Stimulated activated CD4-positive, alpha-beta T cell treated with anti-CD3 and anti-CD28 coated beads, TNF-alpha, amount 100 ng/mL, for 48 hours (primary cell): ENCODE measurements at regions not wholly inside any gene's neighbourhood (a gene's known extent, or its start where the extent isn't known, plus 50 kb on each side); places are given as distances from the start of the nearest gene placed in this dataset.

Experiments
- DNase-seq, 3 donors: peaks; one replicate each; pipeline ENCODE4 v3.0.0-alpha.2; 2020; ENCODE audit warnings: low read depth in 3 of 3

- no peak for DNase-seq
Measured at GRCh38 chr2:34317797-34318196, 718.7 kb upstream of the FAM98A start.

- DNase-seq: no peak
Measured at GRCh38 chr2:34316788-34317187, 717.7 kb upstream of the FAM98A start.

GRCh38 chr2:34311816-34312215 is 712.7 kb upstream of the FAM98A start:
- DNase-seq: no peak

GRCh38 chr2:34308140-34308539 is 709.0 kb upstream of the FAM98A start:
- no peak for DNase-seq

DNA sequence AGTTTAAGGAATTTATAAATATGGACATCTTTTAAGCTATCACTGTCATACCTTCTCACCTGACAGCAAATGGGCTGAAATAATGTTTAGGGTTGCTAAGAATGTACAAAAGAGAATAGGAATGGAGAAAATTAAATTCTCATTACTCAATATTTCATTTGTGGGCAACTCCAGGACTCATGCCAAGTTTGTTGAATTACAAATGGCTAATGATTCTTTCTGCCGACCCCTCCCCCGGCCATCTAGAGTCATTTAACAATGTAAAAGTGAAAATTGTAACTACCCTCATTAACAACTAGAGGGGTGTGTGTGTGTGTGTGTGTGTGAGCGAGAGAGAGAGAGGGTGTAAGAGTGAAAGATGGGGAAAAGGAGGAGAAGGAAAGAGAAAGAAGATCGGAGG is 708.5 kb upstream of the FAM98A start:
- DNase-seq: no peak

GRCh38 chr2:34306745-34307144 is 707.6 kb upstream of the FAM98A start:
- DNase-seq: no peak

DNA sequence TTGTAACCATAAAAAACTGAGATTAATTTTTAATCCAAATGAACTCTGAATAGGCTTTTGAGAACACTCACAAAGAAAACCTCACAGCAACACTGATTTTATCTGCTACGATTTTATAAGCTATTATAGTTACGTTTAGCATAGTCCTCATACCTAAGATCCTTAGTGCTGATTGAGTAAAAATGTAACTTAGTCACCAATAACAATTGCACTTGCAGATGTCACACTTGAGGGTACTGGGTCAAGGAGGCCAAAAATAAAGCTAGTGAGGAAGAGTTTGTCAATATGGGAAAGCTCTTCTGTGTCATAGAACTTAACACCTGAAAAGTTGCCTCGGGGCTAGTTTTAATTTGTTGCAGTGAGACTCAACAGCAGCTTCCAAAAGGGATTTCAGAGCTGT is 706.5 kb upstream of the FAM98A start:
- DNase-seq: no peak

GRCh38 chr2:34294961-34295360 is 695.9 kb upstream of the FAM98A start:
- DNase-seq: no peak

- DNase-seq: no peak
Measured at GRCh38 chr2:34291076-34291475, 692.0 kb upstream of the FAM98A start.

DNA sequence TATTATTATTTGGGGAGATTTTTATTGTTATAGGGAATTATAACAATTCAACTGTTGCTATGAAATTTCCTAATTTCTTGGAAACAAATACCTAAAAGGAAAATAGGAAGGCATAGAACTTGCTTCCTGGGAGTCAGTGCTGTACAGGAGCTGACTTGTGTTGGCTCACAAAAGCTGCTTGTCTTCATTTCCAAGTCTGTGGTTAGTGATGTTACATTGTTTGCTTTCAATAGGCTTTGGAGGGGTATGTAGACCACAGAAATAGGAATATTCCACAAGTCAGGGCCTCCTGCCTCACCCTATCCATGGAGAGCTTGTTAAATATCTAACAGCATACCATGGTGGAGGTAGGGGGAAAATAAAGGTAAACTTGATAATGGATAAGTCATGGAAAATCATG is 688.9 kb upstream of the FAM98A start:
- no peak for DNase-seq

GRCh38 chr2:34280606-34281005 is 681.5 kb upstream of the FAM98A start:
- DNase-seq: no peak

- no peak for DNase-seq
Measured at GRCh38 chr2:34266908-34267697, 668.0 kb upstream of the FAM98A start.

- DNase-seq: no peak
Measured at GRCh38 chr2:34261701-34262100, 662.6 kb upstream of the FAM98A start.

DNA sequence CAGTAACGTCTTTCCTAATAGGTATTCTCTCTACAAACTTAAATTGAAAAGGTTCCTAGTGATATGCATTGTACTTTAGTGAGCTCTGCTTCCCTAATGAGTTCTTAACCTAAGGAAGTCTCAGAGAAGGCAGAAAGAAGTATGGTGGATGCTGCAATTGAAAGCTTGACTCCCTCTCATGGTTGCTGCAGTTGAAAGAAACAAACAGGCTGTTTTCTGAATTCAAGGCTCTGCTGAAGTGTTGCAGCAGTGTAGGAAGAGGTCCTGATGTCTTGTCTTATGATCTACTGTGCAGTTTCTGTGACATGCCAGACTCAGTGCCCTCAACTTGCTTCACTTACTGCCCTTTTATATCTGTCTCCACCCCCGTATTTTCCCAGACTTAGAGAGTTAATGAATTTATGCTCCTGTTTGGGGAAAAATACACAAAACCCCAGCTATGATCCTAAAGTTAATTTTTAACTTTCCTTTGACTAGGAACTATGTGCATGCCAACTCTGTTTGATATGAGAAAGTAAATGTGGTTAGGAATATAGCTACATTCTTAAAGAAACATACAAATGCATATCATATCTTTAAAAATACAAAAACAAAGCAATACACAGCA is 655.3 kb upstream of the FAM98A start:
- DNase-seq: no peak

DNA sequence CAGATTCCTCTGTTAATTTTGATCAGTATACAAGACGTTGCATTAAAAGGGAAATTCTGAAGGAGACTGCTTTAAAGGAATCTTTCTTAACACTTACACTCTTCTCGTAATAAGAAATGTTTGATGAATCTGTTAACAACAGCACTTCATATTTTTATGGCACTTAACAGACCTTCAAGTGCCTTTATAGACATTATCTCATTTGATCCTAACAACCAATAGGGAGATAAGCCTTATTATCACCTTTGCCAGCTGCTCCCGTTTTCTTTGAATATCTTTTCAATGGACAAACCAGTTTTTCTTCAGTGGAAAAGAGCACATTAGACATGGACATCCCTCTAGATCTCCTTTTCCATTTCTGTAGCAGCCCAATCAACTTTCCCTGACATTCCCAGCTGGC is 653.0 kb upstream of the FAM98A start:
- DNase-seq: no peak

- no peak for DNase-seq
Measured at GRCh38 chr2:34251578-34251977, 652.5 kb upstream of the FAM98A start.

DNA sequence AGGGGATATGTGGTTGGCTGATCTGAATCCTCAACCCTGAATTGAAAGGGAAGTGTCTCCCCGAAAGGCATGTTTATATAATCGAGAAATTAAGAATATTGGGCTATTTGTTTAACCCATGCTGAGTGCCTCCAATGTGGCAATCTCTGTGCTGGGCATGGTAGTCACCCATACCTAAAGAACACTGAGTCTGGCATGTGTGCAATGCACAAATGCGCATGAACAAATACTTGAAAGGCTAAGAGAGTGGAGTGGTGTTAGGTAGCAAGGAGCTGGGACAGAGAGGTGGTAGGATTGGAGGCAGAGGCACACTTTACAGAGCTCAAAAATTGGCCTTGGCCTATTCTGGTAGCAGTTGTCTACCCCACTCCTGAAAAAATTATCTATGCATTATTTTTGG is 645.1 kb upstream of the FAM98A start:
- no peak for DNase-seq

DNA sequence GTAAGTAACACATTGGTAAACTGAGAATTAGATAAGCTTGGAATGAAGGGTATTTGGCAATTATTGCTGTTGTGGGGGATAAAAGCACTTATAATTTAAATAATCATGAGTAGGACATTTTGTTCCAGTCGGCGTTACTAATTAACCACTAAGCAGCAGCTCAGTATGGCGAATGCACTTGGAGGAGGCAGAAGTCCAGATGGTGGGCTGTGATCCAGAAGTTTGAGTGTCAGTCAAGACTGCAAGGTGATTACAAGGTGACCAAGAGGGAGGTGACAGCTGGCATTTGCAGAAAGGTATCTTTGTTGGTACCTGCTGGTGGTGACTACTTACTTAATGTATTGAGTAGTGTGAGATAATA is 643.6 kb upstream of the FAM98A start:
- no peak for DNase-seq

DNA sequence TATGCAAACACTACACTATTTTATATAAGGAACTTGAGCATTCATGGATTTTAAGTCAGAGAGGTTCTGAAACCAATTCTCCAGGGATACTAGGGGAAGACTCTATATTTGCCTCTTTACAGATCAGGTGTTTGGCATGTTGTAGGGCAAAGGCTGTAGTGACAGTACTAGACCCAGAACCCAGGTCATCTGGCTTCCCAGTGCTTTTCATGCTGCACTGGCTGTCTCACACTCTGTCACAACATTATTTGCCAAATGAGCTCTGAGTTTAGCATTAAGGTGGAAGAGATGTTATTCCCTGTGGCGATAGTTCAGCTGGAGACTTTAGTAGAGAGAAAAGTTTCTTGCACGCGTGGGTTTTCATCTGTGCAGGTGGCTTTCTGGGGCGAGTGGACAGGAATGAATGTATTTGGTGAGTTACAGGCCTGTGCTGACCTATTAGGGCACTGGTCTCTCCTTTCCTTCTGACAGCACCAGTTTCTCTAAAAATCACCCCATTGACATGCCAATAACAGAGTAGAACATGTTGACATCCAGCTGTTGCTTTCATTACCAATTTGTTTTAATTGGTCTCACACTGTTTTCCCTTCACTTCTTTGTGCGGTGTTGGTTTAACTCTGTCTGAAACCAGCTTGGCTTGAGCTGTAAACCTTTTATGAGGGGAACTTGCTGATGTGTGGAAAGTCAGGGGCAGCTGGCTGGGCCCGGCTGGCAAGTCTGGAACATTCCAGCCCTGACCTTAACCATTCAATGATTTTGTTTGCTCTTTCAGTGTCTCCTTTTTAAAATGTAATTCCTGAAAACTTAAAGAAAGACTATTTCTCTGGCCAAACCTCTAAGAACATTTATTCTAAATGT is 643.0 kb upstream of the FAM98A start:
- no peak for DNase-seq

DNA sequence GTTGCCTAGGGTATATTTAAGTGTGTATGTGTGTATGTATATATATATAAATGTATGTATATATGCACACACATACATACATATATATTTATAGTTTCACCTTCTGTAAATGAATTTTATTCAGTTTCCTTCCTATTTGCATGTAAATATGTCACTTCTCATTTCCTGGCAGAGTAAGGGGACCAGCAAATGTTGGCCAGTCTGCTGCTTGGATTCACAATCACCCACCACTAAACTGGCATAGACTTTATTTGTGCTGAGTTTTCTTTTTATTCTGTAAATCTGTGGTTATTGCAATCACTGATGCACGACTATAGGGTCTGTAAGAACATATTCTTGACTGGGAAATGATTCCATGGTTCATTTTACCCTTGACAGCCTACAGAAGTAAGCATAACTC is 640.4 kb upstream of the FAM98A start:
- no peak for DNase-seq

DNA sequence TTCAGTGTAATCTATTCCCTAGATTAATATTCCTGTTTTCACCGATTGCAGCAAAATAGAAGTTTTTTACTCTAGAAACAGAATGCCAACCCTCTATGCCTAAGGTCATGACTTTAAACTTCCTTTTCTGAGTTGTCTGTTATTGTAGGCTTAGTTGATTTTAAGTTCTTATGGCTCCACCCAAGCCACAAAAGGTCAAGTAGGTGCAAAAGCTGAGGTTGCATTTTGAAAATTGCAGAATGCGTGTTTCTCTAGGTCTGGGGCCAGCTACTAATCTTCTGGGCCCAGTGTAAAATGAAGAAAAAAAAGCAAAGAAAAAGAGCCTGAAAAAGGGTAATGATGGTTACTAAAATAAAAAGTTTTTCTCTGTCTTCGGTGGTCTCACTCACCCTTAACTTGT is 635.7 kb upstream of the FAM98A start:
- DNase-seq: no peak

GRCh38 chr2:34229998-34230397 is 630.9 kb upstream of the FAM98A start:
- no peak for DNase-seq

DNA sequence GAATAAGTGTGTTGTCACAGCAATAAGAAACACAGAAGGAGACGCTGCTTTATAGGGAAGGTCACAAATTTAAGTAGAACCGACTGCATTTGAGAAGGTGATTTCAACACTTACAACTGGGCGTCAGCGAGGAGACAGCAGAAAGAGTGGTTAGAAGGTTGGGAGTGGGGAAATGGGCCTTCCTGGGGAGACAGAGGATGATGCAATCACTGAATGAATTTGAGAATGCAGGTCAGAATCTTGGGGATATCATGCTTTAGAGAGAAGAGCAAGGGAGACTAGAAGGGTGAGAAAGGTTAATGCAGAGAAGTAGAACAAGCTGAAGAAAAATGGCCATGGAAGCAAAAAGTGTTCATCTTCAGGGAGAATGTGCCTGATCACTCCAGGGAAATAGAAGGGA is 616.1 kb upstream of the FAM98A start:
- DNase-seq: no peak
